ENCODE measurements at regions not wholly inside any gene's neighbourhood (a gene's known extent, or its start where the extent isn't known, plus 50 kb on each side); places are given as distances from the start of the nearest gene placed in this dataset.
"Not testable (repeated sequence)": the region's sequence is repeated elsewhere in the genome, so short reads cannot be mapped to it uniquely, and the experiment has no call there.

DNA sequence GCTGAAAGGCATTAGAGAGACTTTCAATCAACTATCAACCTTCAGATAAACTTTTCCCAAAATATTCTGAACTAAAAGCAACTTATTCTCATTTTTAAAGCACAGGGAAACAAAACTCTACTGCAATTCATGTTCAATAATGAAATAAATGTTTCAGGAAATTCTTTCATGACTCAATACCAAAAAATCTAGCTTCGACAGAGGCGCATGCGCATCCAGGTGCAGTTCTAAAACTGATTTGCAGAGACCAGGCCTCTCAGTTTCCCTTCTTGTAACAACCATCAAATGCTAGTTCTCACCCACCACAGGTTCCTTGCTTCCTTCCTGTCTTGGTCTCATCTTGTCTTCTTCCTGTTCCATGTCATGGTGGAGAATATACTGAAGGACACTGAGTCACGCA is 55.3 kb upstream of the NRBF2 start:
- no peaks in the 10 kb centered on the region for H3K36me3 ChIP-seq
- no peak overlapping the region for H3K4me3 ChIP-seq
- no peaks in the 10 kb centered on the region for H3K4me1 ChIP-seq (replicated peaks)
- DNase-seq (ENCODE audit: low read depth in 1 of 2, low spot score in 2 of 2): no peak
- no peak overlapping the region for H3K27ac ChIP-seq
- no peaks in the 10 kb centered on the region for H3K9me3 ChIP-seq (replicated peaks)
- H3K27me3 ChIP-seq (replicated peaks): peaks cover 5% of the 10 kb centered on the region; the same call in 1 of the 2 replicates

GRCh38 chr10:63072951-63073350 is 60.2 kb upstream of the NRBF2 start:
- no peak overlapping the region for H3K27ac ChIP-seq
- H3K4me3 ChIP-seq: no peak overlapping the region
- peaks cover 5% of the 10 kb centered on the region; the same call in 1 of the 2 replicates for H3K27me3 ChIP-seq (replicated peaks)
- no peaks in the 10 kb centered on the region for H3K9me3 ChIP-seq (replicated peaks)
- H3K4me1 ChIP-seq (replicated peaks): no peaks in the 10 kb centered on the region
- DNase-seq (ENCODE audit: low read depth in 1 of 2, low spot score in 2 of 2): no peak
- no peaks in the 10 kb centered on the region for H3K36me3 ChIP-seq

- no peaks in the 10 kb centered on the region for H3K4me1 ChIP-seq (replicated peaks)
- no peak overlapping the region for H3K27ac ChIP-seq
- no peak overlapping the region for H3K4me3 ChIP-seq
- peaks cover 5% of the 10 kb centered on the region; the same call in 1 of the 2 replicates for H3K27me3 ChIP-seq (replicated peaks)
- no peaks in the 10 kb centered on the region for H3K9me3 ChIP-seq (replicated peaks)
- no peak for DNase-seq (ENCODE audit: low read depth in 1 of 2, low spot score in 2 of 2)
- H3K36me3 ChIP-seq: no peaks in the 10 kb centered on the region
Observed at GRCh38 chr10:63071145-63071544, 62.0 kb upstream of the NRBF2 start.

- Histone ChIP-seq H3K4me1 (replicated peaks) (no peaks in the 10 kb centered on the region), H3K4me3 (no peak overlapping the region), H3K27ac (no peak overlapping the region), H3K36me3 (no peaks in the 10 kb centered on the region), H3K9me3 (replicated peaks) (no peaks in the 10 kb centered on the region), H3K27me3 (replicated peaks) (peaks cover 5% of the 10 kb centered on the region; the same call in 1 of the 2 replicates)
- no peak for DNase-seq (ENCODE audit: low read depth in 1 of 2, low spot score in 2 of 2)
Observed at GRCh38 chr10:63069318-63069717, 63.8 kb upstream of the NRBF2 start.

- DNase-seq (ENCODE audit: low read depth in 1 of 2, low spot score in 2 of 2): no peak
- H3K4me3 ChIP-seq: no peak overlapping the region
Observed at GRCh38 chr10:63068246-63068645, 64.9 kb upstream of the NRBF2 start.

DNA sequence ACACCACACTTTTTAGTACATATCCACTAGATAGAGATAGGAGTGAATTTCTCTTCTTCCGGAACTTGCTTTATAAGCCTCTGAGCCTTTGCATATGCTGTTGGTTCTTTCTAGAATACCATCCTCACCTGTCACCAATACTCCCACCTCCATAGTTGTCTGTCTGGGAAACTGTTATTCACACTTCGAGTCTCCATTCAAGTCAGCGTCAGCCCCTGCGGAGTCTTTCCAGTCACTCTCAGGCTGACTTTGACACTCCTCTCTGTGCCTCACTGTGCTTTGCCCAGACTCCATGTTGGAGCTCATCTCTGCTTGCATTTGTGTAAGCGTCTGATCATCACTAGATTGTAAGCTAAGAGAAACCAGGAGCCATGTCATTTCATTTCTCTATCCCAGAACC is 66.5 kb upstream of the NRBF2 start:
- Histone ChIP-seq H3K27ac (no peak overlapping the region), H3K4me3 (no peak overlapping the region), H3K9me3 (replicated peaks) (no peaks in the 10 kb centered on the region), H3K36me3 (no peaks in the 10 kb centered on the region), H3K4me1 (replicated peaks) (no peaks in the 10 kb centered on the region), H3K27me3 (replicated peaks) (no peaks in the 10 kb centered on the region)
- no peak for DNase-seq (ENCODE audit: low read depth in 1 of 2, low spot score in 2 of 2)

More at GRCh38 chr10:63068246-63068645, 64.9 kb upstream of the NRBF2 start:
- Histone ChIP-seq H3K27ac (no peak overlapping the region), H3K9me3 (replicated peaks) (no peaks in the 10 kb centered on the region), H3K27me3 (replicated peaks) (0 out of 2 replicates have a peak, but pooled peaks cover under 1% of the 10 kb centered on the region), H3K36me3 (no peaks in the 10 kb centered on the region), H3K4me1 (replicated peaks) (no peaks in the 10 kb centered on the region)

GRCh38 chr10:63064706-63065105 is 68.4 kb upstream of the NRBF2 start:
- no peak for DNase-seq (ENCODE audit: low read depth in 1 of 2, low spot score in 2 of 2)
- H3K27me3 ChIP-seq (replicated peaks): no peaks in the 10 kb centered on the region
- H3K36me3 ChIP-seq: no peaks in the 10 kb centered on the region
- H3K4me1 ChIP-seq (replicated peaks): no peaks in the 10 kb centered on the region
- no peak overlapping the region for H3K4me3 ChIP-seq
- no peaks in the 10 kb centered on the region for H3K9me3 ChIP-seq (replicated peaks)
- no peak overlapping the region for H3K27ac ChIP-seq

DNA sequence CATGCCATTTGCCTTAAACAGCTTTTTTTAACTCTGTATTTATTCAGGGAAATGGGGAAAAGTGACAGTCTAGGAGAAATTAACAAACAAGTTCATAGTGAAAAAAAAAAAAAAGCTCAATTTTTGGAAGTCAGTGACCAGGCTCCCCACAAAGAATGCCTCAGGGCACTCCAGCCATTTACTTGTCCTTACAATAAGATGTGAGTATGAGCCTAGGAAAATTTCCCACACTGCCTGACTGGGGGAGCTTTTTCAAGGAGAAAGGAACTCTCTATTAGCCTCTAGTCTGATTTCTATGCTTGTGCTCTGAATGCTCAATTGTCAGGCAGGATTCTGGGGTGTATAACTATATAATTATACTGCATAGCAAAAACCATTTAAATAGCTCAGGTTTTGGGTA is 74.9 kb upstream of the NRBF2 start:
- H3K27me3 ChIP-seq (replicated peaks): no peaks in the 10 kb centered on the region; the same call in 1 of the 2 replicates
- DNase-seq (ENCODE audit: low read depth in 1 of 2, low spot score in 2 of 2): no peak
- no peaks in the 10 kb centered on the region for H3K9me3 ChIP-seq (replicated peaks)
- no peaks in the 10 kb centered on the region for H3K36me3 ChIP-seq
- no peaks in the 10 kb centered on the region for H3K4me1 ChIP-seq (replicated peaks)
- no peak overlapping the region for H3K27ac ChIP-seq
- no peak overlapping the region for H3K4me3 ChIP-seq

GRCh38 chr10:63057509-63057908 is 75.6 kb upstream of the NRBF2 start:
- Histone ChIP-seq H3K9me3 (replicated peaks) (no peaks in the 10 kb centered on the region), H3K27ac (no peak overlapping the region), H3K36me3 (no peaks in the 10 kb centered on the region), H3K4me3 (no peak overlapping the region), H3K4me1 (replicated peaks) (no peaks in the 10 kb centered on the region), H3K27me3 (replicated peaks) (no peaks in the 10 kb centered on the region; the same call in 1 of the 2 replicates)
- no peak for DNase-seq (ENCODE audit: low read depth in 1 of 2, low spot score in 2 of 2)

DNA sequence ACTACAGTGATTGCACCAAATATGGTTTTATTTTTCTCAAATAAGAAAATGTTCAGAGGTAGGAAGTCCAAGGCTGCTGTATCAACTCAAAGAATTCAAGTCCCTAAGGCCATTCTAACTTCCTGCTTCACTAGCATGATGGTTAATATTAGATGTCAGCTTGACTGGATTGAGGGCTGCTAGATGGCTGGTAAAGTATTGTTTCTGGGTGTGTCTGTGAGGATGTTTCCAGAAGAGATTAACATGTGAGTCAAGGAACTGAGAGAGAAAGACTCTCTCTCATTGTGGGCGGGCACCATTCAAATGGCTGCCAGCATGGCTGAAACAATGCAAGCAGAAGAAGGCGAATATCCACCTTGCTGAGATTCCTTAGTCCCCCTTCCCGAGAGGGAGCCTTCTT is 77.4 kb upstream of the NRBF2 start:
- H3K9me3 ChIP-seq (replicated peaks): no peaks in the 10 kb centered on the region
- H3K36me3 ChIP-seq: no peaks in the 10 kb centered on the region
- no peaks in the 10 kb centered on the region for H3K4me1 ChIP-seq (replicated peaks)
- H3K27me3 ChIP-seq (replicated peaks): no peaks in the 10 kb centered on the region; the same call in 1 of the 2 replicates
- no peak overlapping the region for H3K27ac ChIP-seq
- DNase-seq (ENCODE audit: low read depth in 1 of 2, low spot score in 2 of 2): no peak
- H3K4me3 ChIP-seq: no peak overlapping the region

DNA sequence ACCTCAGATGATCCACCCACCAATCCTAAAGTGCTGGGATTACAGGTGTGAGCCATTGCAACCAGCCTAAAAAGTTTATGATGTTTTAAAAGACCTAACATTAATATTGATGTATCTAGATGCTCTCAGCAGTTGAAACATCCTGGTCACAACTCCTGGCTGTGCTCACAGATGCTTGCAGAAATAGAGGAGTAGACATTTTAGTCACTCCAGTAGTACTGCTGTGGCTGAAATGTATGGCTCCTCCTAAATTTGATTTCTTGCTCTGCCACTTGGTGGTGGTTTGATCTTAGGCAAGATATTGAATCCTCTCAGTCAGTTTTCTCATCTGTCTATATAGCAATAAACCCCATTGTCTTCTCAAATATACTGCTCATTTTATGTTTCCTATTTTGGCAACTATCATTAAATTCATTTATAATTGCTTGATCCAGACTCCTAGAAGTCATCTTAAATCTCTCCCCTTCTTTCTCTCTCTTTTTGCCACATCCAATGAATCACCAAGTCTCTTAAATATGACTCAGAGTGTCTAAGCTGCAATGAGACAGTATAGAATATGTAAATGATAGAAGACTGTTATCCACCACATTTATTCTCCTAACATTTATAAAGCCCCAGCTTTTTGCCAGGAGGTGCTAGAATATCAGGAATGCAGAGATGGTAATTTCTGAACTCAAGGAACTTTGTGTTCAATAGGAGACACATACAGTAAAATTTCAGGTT is 78.1 kb upstream of the NRBF2 start:
- Histone ChIP-seq H3K27ac (no peak overlapping the region), H3K4me1 (replicated peaks) (no peaks in the 10 kb centered on the region), H3K4me3 (no peak overlapping the region), H3K36me3 (no peaks in the 10 kb centered on the region), H3K9me3 (replicated peaks) (no peaks in the 10 kb centered on the region), H3K27me3 (replicated peaks) (no peaks in the 10 kb centered on the region; the same call in 1 of the 2 replicates)
- no peak for DNase-seq (ENCODE audit: low read depth in 1 of 2, low spot score in 2 of 2)

DNA sequence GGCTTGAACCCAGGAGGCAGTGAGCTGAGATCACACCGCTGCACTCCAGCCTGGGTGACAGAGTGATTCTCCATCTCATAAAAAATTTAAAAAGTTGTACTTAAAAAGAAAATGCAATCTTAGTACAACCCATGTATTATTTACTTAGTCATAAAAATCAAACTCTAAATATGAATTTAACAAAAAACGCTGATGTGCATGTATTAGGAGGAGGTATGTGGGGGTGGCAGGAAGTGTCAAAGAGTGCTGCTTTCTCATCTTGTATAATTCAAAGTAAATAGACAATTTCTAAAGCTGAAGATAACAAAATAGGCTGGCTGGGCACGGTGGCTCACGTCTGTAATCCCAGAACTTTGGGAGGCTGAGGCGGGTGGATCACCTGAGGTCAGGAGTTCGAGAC is 81.0 kb upstream of the NRBF2 start:
- Histone ChIP-seq H3K9me3 (replicated peaks) (no peaks in the 10 kb centered on the region), H3K36me3 (no peaks in the 10 kb centered on the region), H3K27ac (no peak overlapping the region), H3K4me3 (no peak overlapping the region), H3K27me3 (replicated peaks) (no peaks in the 10 kb centered on the region; the same call in 1 of the 2 replicates), H3K4me1 (replicated peaks) (no peaks in the 10 kb centered on the region)
- no peak for DNase-seq (ENCODE audit: low read depth in 1 of 2, low spot score in 2 of 2)

DNA sequence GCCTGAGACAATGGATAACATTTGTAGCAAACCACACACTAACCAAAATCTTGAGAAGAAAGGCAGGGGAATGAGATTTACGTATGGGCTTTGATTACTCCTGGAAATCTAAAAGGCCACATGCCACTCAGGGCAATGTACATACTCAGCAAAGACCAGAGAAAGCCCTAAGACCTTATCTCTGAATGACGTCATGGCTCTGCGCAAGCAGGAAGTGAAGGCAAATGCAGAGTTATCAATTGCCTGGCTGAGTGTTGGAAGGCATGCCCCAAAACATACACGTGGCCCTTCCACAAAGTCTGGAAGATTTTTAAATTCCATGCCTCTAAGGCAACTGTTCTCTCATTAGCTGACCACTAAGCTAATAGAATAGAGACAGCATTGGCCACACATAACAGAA is 90.9 kb upstream of the NRBF2 start:
- H3K4me3 ChIP-seq: no peak overlapping the region
- no peak overlapping the region for H3K27ac ChIP-seq
- H3K4me1 ChIP-seq (replicated peaks): no peaks in the 10 kb centered on the region
- H3K36me3 ChIP-seq: no peaks in the 10 kb centered on the region
- no peak for DNase-seq (ENCODE audit: low read depth in 1 of 2, low spot score in 2 of 2)
- H3K27me3 ChIP-seq (replicated peaks): no peaks in the 10 kb centered on the region
- no peaks in the 10 kb centered on the region for H3K9me3 ChIP-seq (replicated peaks)

DNA sequence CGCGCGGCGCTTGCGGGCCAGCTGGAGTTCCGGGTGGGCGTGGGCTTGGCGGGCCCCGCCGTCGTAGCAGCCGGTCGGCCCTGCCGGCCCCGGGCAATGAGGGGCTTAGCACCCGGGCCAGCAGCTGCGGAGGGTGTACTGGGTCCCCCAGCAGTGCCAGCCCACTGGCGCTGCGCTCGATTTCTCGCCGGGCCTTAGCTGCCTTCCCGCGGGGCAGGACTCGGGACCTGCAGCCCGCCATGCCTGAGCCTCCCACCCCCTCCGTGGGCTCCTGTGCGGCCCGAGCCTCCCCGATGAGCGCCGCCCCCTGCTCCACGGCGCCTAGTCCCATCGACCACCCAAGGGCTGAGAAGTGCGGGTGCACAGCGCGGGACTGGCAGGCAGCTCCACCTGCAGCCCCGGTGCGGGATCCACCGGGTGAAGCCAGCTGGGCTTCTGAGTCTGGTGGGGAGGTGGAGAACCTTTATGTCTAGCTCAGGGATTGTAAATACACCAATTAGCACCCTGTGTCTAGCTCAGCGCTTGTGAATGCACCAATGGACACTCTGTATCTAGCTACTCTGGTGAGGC is 99.4 kb upstream of the NRBF2 start:
- H3K27me3 ChIP-seq (replicated peaks); H3K27ac ChIP-seq; DNase-seq (ENCODE audit: low read depth in 1 of 2, low spot score in 2 of 2); H3K4me3 ChIP-seq; H3K4me1 ChIP-seq (replicated peaks); H3K36me3 ChIP-seq; H3K9me3 ChIP-seq (replicated peaks): not testable (repeated sequence)

All from SJSA1 (cell line).